H1 (cell line): ENCODE measurements at regions not wholly inside any gene's neighbourhood (a gene's known extent, or its start where the extent isn't known, plus 50 kb on each side); places are given as distances from the start of the nearest gene placed in this dataset.

Experiments
- CTCF ChIA-PET: fragments of 300-600 bp; sonication (Branson Sonifier 250); formaldehyde crosslinking; loops from one replicate; lab custom pipeline; 2021; ENCODE audit not compliant: partially characterized antibody; lab: Charles Lee
- POLR2A ChIA-PET: fragments of 300-600 bp; sonication (Branson Sonifier 250); formaldehyde crosslinking; loops from one replicate; lab custom pipeline; 2021; ENCODE audit warnings: inconsistent platforms; ENCODE audit not compliant: partially characterized antibody; lab: Charles Lee
- DNase-seq, 2 experiments: peaks; one replicate each; pipeline versions ENCODE4 v3.0.0 to v3.0.0-alpha.2; 2010 to 2022; ENCODE audit warnings: low spot score in 2 of 2, low read depth in 1 of 2, mixed read lengths in 1 of 2
- FAIRE-seq: peaks from 2 replicates; lab custom pipeline; 2011; peaks lifted over from hg19 to GRCh38; lab: Jason Lieb, UNC
- H2AFZ ChIP-seq: 2 replicates; pipeline ENCODE4 v1.8.1; 2012; ENCODE audit warnings: low read length, inconsistent platforms
- H2AK5ac ChIP-seq: 2 replicates; pipeline ENCODE4 v1.6.1; 2013; ENCODE audit warnings: low read depth, low read length
- H2BK120ac ChIP-seq: replicated peaks from 2 replicates; pipeline ENCODE3; 2013; ENCODE audit warnings: low read depth, low read length, inconsistent platforms
- H2BK12ac ChIP-seq: 2 replicates; pipeline ENCODE4 v1.6.1; 2013; ENCODE audit warnings: low read depth, low read length
- H2BK15ac ChIP-seq: 2 replicates; pipeline ENCODE4 v1.6.1; 2013; ENCODE audit warnings: low read length
- H2BK20ac ChIP-seq: 2 replicates; pipeline ENCODE4 v1.6.1; 2013; ENCODE audit warnings: low read length
- H2BK5ac ChIP-seq: 2 replicates; pipeline ENCODE4 v1.6.1; 2013; ENCODE audit warnings: low read depth, low read length
- H3K14ac ChIP-seq: 2 replicates; pipeline ENCODE4 v1.6.1; 2013; ENCODE audit warnings: inconsistent platforms; ENCODE audit not compliant: insufficient read length
- H3K18ac ChIP-seq: 2 replicates; pipeline ENCODE4 v1.6.1; 2013; ENCODE audit warnings: low read length; ENCODE audit errors: extremely low read depth
- H3K23ac ChIP-seq: 2 replicates; pipeline ENCODE4 v1.6.1; 2013; ENCODE audit warnings: inconsistent platforms; ENCODE audit not compliant: insufficient read length
- H3K23me2 ChIP-seq: 2 replicates; pipeline ENCODE4 v1.6.1; 2013; ENCODE audit warnings: low read depth, low read length
- H3K27ac ChIP-seq: 2 replicates; pipeline ENCODE4 v1.6.1; 2011; ENCODE audit warnings: low read depth, low read length, inconsistent platforms
- H3K27me3 ChIP-seq, 4 experiments: replicated peaks in 1 of 4; 1 replicate in 1 of 4; 2 replicates in 3 of 4; pipeline versions ENCODE4 v1.6.1 to v1.8.1; 2011 to 2013; ENCODE audit warnings: low read length in 3 of 4, mild to moderate bottlenecking in 3 of 4, inconsistent platforms in 2 of 4, mixed read lengths in 2 of 4, moderate library complexity in 1 of 4; ENCODE audit not compliant: control insufficient read depth in 3 of 4, insufficient read depth in 3 of 4; ENCODE audit errors: extremely low read depth in 1 of 4
- H3K36me3 ChIP-seq, 4 experiments: 2 replicates each; pipeline versions ENCODE4 v1.6.1 to v1.8.1; 2011 to 2013; ENCODE audit warnings: mild to moderate bottlenecking in 4 of 4, low read length in 3 of 4, moderate library complexity in 2 of 4, control low read depth in 1 of 4, inconsistent platforms in 1 of 4; ENCODE audit not compliant: insufficient read depth in 4 of 4, control insufficient read depth in 2 of 4
- H3K4ac ChIP-seq: replicated peaks from 2 replicates; pipeline ENCODE3; 2013; ENCODE audit warnings: low read length, low read depth, mixed read lengths, inconsistent platforms; ENCODE audit not compliant: insufficient read length
- H3K4me1 ChIP-seq, 4 experiments: replicated peaks in 1 of 4; 1 replicate in 1 of 4; 2 replicates in 3 of 4; pipeline versions ENCODE4 v1.6.1 to v1.8.1; 2011 to 2013; ENCODE audit warnings: low read length in 3 of 4, inconsistent platforms in 2 of 4, mixed read lengths in 1 of 4; ENCODE audit not compliant: insufficient read depth in 4 of 4, control insufficient read depth in 3 of 4
- H3K4me2 ChIP-seq, 2 experiments: 2 replicates each; pipeline versions ENCODE4 v1.6.1 to v1.8.1; 2011 to 2013; ENCODE audit warnings: low read depth in 2 of 2, low read length in 2 of 2, control low read depth in 1 of 2, inconsistent platforms in 1 of 2, mild to moderate bottlenecking in 1 of 2; ENCODE audit not compliant: insufficient read depth in 1 of 2
- H3K4me3 ChIP-seq, 4 experiments: fragments of 200-600, 300-600 bp in 1 of 4; sonication (generic), shearing (Covaris generic), sonication (Bioruptor Twin) in 1 of 4; 2 replicates each; pipeline versions ENCODE4 v1.5.1 to v1.8.1; 2011 to 2016; ENCODE audit warnings: low read length in 4 of 4, low read depth in 3 of 4, control low read depth in 2 of 4, inconsistent platforms in 2 of 4, mild to moderate bottlenecking in 2 of 4, mixed read lengths in 1 of 4, moderate library complexity in 1 of 4; ENCODE audit not compliant: insufficient read depth in 2 of 4; ENCODE audit errors: extremely low read depth in 1 of 4
- H3K56ac ChIP-seq: replicated peaks from 2 replicates; pipeline ENCODE3; 2013; ENCODE audit warnings: low read depth, mild to moderate bottlenecking, mixed read lengths, low read length, inconsistent platforms; ENCODE audit not compliant: insufficient read length
- H3K79me1 ChIP-seq: 2 replicates; pipeline ENCODE4 v1.6.1; 2013; ENCODE audit warnings: low read depth, low read length, control low read depth
- H3K79me2 ChIP-seq, 2 experiments: 2 replicates each; pipeline versions ENCODE4 v1.6.1 to v1.8.1; 2012 to 2013; ENCODE audit warnings: low read length in 2 of 2, mild to moderate bottlenecking in 2 of 2, inconsistent platforms in 1 of 2; ENCODE audit not compliant: insufficient read depth in 2 of 2, control insufficient read depth in 1 of 2
- H3K9ac ChIP-seq, 4 experiments: replicated peaks in 1 of 4; 1 replicate in 1 of 4; 2 replicates in 3 of 4; pipeline versions ENCODE4 v1.6.1 to v1.8.1; 2011 to 2013; ENCODE audit warnings: low read depth in 3 of 4, low read length in 3 of 4, control low read depth in 2 of 4, mild to moderate bottlenecking in 2 of 4, moderate library complexity in 2 of 4, inconsistent platforms in 1 of 4; ENCODE audit errors: extremely low read depth in 1 of 4
- H3K9me3 ChIP-seq, 2 experiments: 2 replicates each; pipeline versions ENCODE4 v1.6.1 to v1.8.1; 2012 to 2013; ENCODE audit warnings: mild to moderate bottlenecking in 2 of 2, moderate library complexity in 2 of 2, control low read depth in 1 of 2, inconsistent platforms in 1 of 2, low read depth in 1 of 2, low read length in 1 of 2, mixed read lengths in 1 of 2; ENCODE audit not compliant: insufficient read depth in 2 of 2
- H4K20me1 ChIP-seq, 2 experiments: replicated peaks in 1 of 2; 2 replicates each; pipeline versions ENCODE3 to v1.8.1; 2011 to 2013; ENCODE audit warnings: inconsistent platforms in 2 of 2, low read length in 2 of 2, mild to moderate bottlenecking in 1 of 2; ENCODE audit not compliant: insufficient read depth in 2 of 2, control insufficient read depth in 1 of 2
- H4K5ac ChIP-seq: 2 replicates; pipeline ENCODE4 v1.6.1; 2013; ENCODE audit warnings: low read length, low read depth, mixed read lengths, inconsistent platforms; ENCODE audit not compliant: insufficient read length
- H4K8ac ChIP-seq: 2 replicates; pipeline ENCODE4 v1.8.0; 2013; ENCODE audit warnings: mild to moderate bottlenecking, moderate library complexity, low read length, inconsistent platforms; ENCODE audit not compliant: insufficient read depth; ENCODE audit errors: extremely low read depth
- H4K91ac ChIP-seq: replicated peaks from 2 replicates; pipeline ENCODE3; 2013; ENCODE audit warnings: low read length, mixed read lengths, inconsistent platforms; ENCODE audit not compliant: insufficient read length
- ASH2L ChIP-seq: fragments of 200-600, 300-600 bp; sonication (generic); IDR thresholded peaks from one replicate; pipeline ENCODE4 v1.7.1; 2017; ENCODE audit warnings: low read length
- ATF2 ChIP-seq: IDR thresholded peaks from 2 replicates; pipeline ENCODE4 v1.6.1; 2012; ENCODE audit warnings: low read length, inconsistent platforms
- CHD1 ChIP-seq: IDR thresholded peaks from 2 replicates; pipeline ENCODE4 v1.6.1; 2012; ENCODE audit warnings: low read depth, low read length, improper control_type of control experiment
- HDAC2 ChIP-seq, 2 experiments: fragments of 300-600 bp in 1 of 2; sonication (generic) in 1 of 2; IDR thresholded peaks; 2 replicates each; pipeline ENCODE4 v1.6.1; 2011 to 2012; ENCODE audit warnings: low read depth in 2 of 2, low read length in 2 of 2, mild to moderate bottlenecking in 2 of 2, moderate library complexity in 2 of 2, borderline replicate concordance in 1 of 2, inconsistent platforms in 1 of 2
- JUN ChIP-seq: IDR thresholded peaks from 2 replicates; pipeline ENCODE4 v1.6.1; 2011; ENCODE audit warnings: low read depth, mild to moderate bottlenecking, improper control_type of control experiment, low read length
- POLR2A ChIP-seq, 2 experiments: IDR thresholded peaks; 1 replicate in 1 of 2; 2 replicates in 1 of 2; pipeline ENCODE4 v1.6.1; 2011; ENCODE audit warnings: low read depth in 2 of 2, low read length in 2 of 2, mild to moderate bottlenecking in 2 of 2; ENCODE audit errors: control extremely low read depth in 1 of 2
- RAD21 ChIP-seq, 2 experiments: IDR thresholded peaks in 1 of 2; conservative IDR thresholded peaks in 1 of 2; 2 replicates each; pipeline ENCODE4 v1.6.1; 2011; ENCODE audit warnings: low read depth in 2 of 2, low read length in 2 of 2, improper control_type of control experiment in 1 of 2, inconsistent platforms in 1 of 2, mild to moderate bottlenecking in 1 of 2, moderate library complexity in 1 of 2
- RBBP5 ChIP-seq: IDR thresholded peaks from 2 replicates; pipeline ENCODE4 v1.7.1; 2012; ENCODE audit warnings: low read depth, mild to moderate bottlenecking, inconsistent platforms, low read length, moderate library complexity, borderline replicate concordance
- RFX5 ChIP-seq: IDR thresholded peaks from 2 replicates; pipeline ENCODE4 v1.6.1; 2011; ENCODE audit warnings: low read depth, low read length, improper control_type of control experiment, borderline replicate concordance
- RNF2 ChIP-seq: fragments of 200-900, 300-1000 bp; sonication (generic); IDR thresholded peaks from 2 replicates; pipeline ENCODE4 v1.7.1; 2016; ENCODE audit warnings: borderline replicate concordance, low read depth, mild to moderate bottlenecking, antibody characterized with exemption, low read length; ENCODE audit not compliant: poor library complexity, severe bottlenecking; ENCODE audit errors: missing control alignments
- SIRT6 ChIP-seq: IDR thresholded peaks from one replicate; pipeline ENCODE4 v1.7.1; 2012; ENCODE audit warnings: low read length, inconsistent platforms
- SIX5 ChIP-seq: IDR thresholded peaks from 2 replicates; pipeline ENCODE4 v1.6.1; 2011; ENCODE audit warnings: mild to moderate bottlenecking, low read depth, low read length
- SP1 ChIP-seq: IDR thresholded peaks from 2 replicates; pipeline ENCODE4 v1.6.1; 2011; ENCODE audit warnings: low read depth, low read length
- SP4 ChIP-seq: IDR thresholded peaks from 2 replicates; pipeline ENCODE4 v1.6.1; 2012; ENCODE audit warnings: low read length, inconsistent platforms
- WGBS, 2 experiments: shearing (Covaris generic) in 1 of 2; methylation state at CpG; one replicate each; pipeline versions ENCODE4 v1.1.6 to v1.1.7; 2013 to 2015; ENCODE audit warnings: low lambda C conversion rate in 2 of 2, mixed read lengths in 2 of 2, inconsistent platforms in 1 of 2, low coverage in 1 of 2, missing lambda C conversion rate in 1 of 2; ENCODE audit not compliant: insufficient replicate concordance in 2 of 2, insufficient coverage in 1 of 2, insufficient read length in 1 of 2; ENCODE audit errors: extremely low coverage in 1 of 2, missing lambda C conversion rate in 1 of 2; 5-methylcytosine and 5-hydroxymethylcytosine counted together

- Histone ChIP-seq H3K18ac (no peak overlapping the region), H3K4ac (no peak overlapping the region), H2AFZ (no peak overlapping the region), H4K5ac (no peak overlapping the region), H3K4me1 (no peaks in the 10 kb centered on the region), H3K23ac (no peak overlapping the region), H2BK12ac (no peak overlapping the region), H3K56ac (no peak overlapping the region), H3K79me1 (no peaks in the 10 kb centered on the region), H3K23me2 (no peaks in the 10 kb centered on the region), H2AK5ac (no peak overlapping the region), H3K27ac (no peak overlapping the region), H3K36me3 (no peaks in the 10 kb centered on the region), H4K91ac (no peak overlapping the region), H2BK15ac (no peak overlapping the region), H3K4me2 (no peak overlapping the region), H3K27me3 (no peaks in the 10 kb centered on the region), H3K4me3 (no peak overlapping the region), H2BK20ac (no peak overlapping the region), H3K9me3 (no peaks in the 10 kb centered on the region), H2BK120ac (no peak overlapping the region), H3K9ac (no peak overlapping the region), H2BK5ac (no peak overlapping the region), H4K20me1 (no peaks in the 10 kb centered on the region), H3K79me2 (no peaks in the 10 kb centered on the region), H4K8ac (no peak overlapping the region), H3K14ac (no peak overlapping the region)
- CTCF ChIA-PET = no interaction called here
- WGBS, 2 experiments = 96% methylated on average over 3 of the region's 3 CpGs; no CpG with 5 or more reads in 1 of the 2 experiments
- no peak for FAIRE-seq
- POLR2A ChIA-PET = no interaction called here
- no peak for DNase-seq
- TF ChIP-seq RAD21 (IDR thresholded peaks at IDR 0.05 in 1 of 2, conservative IDR thresholded peaks at IDR 0.05 in 1 of 2; ENCODE audit: low read depth in 2 of 2, low read length in 2 of 2) (no peak), CHD1 (no peak), ATF2 (no peak), POLR2A (IDR thresholded peaks at IDR 0.05; ENCODE audit: control extremely low read depth in 1 of 2, low read depth in 2 of 2, low read length in 2 of 2) (no peak), JUN (no peak), RBBP5 (no peak), SIRT6 (no peak), HDAC2 (IDR thresholded peaks at IDR 0.05; ENCODE audit: borderline replicate concordance in 1 of 2, low read depth in 2 of 2, low read length in 2 of 2) (no peak), SIX5 (no peak), RFX5 (no peak), ASH2L (no peak), RNF2 (no peak), SP1 (no peak), SP4 (no peak)
These were observed 291.9 kb upstream of the NOX3 start for GRCh38 chr6:155747491-155747890.
